ENCODE measurements at regions not wholly inside any gene's neighbourhood (a gene's known extent, or its start where the extent isn't known, plus 50 kb on each side); places are given as distances from the start of the nearest gene placed in this dataset.

DNA sequence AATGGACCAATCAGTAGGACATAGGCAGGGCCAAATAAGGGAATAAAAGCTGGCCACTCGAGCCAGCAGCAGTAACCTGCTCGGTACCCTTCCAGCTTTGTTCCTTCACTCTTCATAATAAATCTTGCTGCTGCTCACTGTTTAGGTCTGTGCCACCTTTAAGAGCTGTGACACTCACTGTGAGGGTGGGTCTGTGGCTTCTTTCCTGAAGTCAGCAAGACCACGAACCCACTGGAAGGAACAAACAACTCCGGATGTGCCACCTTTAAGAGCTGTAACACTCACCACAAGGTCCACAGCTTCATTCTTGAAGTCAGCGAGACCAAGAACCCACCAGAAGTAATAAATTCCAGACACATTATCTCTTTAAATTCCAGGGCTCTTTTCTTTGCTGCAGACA is 1922.3 kb upstream of the PCDH20 start:
- H3K27me3 ChIP-seq (replicated peaks; ENCODE audit: control insufficient read depth, insufficient read depth, low read length, poor library complexity, severe bottlenecking): no peaks in the 10 kb centered on the region
- H3K27ac ChIP-seq (ENCODE audit: insufficient read depth, low read length, poor library complexity, severe bottlenecking): no peak overlapping the region
- no peaks in the 10 kb centered on the region for H3K9me3 ChIP-seq (ENCODE audit: control insufficient read depth, low read length)
- H3K36me3 ChIP-seq (ENCODE audit: control insufficient read depth, insufficient read depth, low read length): no peaks in the 10 kb centered on the region
- H3K4me1 ChIP-seq (ENCODE audit: control insufficient read depth, insufficient read depth, low read length, poor library complexity, severe bottlenecking): no peaks in the 10 kb centered on the region
- no peak overlapping the region for H3K4me3 ChIP-seq (ENCODE audit: insufficient read depth, low read depth, low read length, poor library complexity, severe bottlenecking)
- DNase-seq: no peak

DNA sequence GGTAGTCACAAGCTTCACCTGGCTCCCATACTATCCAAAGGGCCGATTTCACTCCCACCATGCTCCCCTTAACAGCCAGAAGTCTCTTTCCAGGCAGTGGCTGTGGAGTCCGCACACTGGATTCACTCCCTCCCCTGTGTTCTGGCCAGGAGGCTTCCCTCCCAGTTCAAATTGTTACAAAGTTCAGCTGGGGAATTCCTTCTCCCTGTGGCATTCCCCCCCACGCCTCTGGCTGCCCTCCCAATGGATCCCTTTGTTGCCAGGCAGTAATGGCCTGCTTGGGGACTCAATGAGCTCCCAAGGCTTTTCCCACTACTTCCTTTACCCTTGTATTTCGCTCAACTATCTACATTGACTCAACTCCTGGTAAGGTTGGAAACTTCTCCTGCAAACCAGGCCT is 1921.4 kb upstream of the PCDH20 start:
- no peak overlapping the region for H3K27ac ChIP-seq (ENCODE audit: insufficient read depth, low read length, poor library complexity, severe bottlenecking)
- no peaks in the 10 kb centered on the region for H3K36me3 ChIP-seq (ENCODE audit: control insufficient read depth, insufficient read depth, low read length)
- no peak for DNase-seq
- no peaks in the 10 kb centered on the region for H3K9me3 ChIP-seq (ENCODE audit: control insufficient read depth, low read length)
- no peak overlapping the region for H3K4me3 ChIP-seq (ENCODE audit: insufficient read depth, low read depth, low read length, poor library complexity, severe bottlenecking)
- no peaks in the 10 kb centered on the region for H3K4me1 ChIP-seq (ENCODE audit: control insufficient read depth, insufficient read depth, low read length, poor library complexity, severe bottlenecking)
- H3K27me3 ChIP-seq (replicated peaks; ENCODE audit: control insufficient read depth, insufficient read depth, low read length, poor library complexity, severe bottlenecking): no peaks in the 10 kb centered on the region

DNA sequence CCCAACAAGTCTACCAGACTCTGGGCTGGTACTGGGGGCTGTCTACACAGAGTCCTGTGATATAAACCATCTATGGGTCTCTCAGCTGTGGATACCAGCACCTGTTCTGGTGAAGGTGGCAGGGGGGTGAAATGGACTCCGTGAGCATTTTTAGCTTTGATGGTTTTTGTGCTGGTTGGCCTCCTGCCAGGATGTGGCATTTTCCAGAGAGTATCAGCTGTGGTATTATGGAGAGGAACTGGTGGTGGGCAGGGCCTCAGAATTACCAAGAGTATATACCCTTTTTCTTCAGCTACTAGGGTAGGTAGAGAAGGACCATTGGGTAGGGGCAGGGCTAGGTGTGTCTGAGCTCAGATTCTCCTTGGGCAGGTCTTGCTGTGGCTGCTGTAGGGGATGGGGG is 1920.9 kb upstream of the PCDH20 start:
- Histone ChIP-seq H3K4me3 (ENCODE audit: insufficient read depth, low read depth, low read length, poor library complexity, severe bottlenecking) (no peak overlapping the region), H3K27me3 (replicated peaks; ENCODE audit: control insufficient read depth, insufficient read depth, low read length, poor library complexity, severe bottlenecking) (no peaks in the 10 kb centered on the region), H3K36me3 (ENCODE audit: control insufficient read depth, insufficient read depth, low read length) (no peaks in the 10 kb centered on the region), H3K4me1 (ENCODE audit: control insufficient read depth, insufficient read depth, low read length, poor library complexity, severe bottlenecking) (no peaks in the 10 kb centered on the region), H3K27ac (ENCODE audit: insufficient read depth, low read length, poor library complexity, severe bottlenecking) (no peak overlapping the region), H3K9me3 (ENCODE audit: control insufficient read depth, low read length) (no peaks in the 10 kb centered on the region)
- no peak for DNase-seq

DNA sequence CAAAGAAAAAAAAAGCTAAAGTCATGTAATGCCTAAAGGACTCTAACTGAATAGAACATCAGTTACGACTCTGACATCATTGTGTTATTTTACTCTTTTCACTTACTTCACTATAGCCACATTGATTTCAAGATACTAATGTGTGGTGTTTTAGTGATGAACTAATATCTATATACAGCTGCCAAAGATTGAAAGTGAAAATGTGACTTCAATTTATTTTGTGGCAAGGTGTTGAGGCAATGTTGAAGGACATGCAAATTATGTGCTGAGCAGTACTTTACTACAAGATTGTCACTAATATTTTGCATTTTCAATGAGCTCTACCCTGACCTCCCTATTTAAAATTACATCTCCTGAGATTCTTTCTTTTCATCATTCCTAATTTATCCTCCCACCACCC is 1911.9 kb upstream of the PCDH20 start:
- DNase-seq: no peak

DNA sequence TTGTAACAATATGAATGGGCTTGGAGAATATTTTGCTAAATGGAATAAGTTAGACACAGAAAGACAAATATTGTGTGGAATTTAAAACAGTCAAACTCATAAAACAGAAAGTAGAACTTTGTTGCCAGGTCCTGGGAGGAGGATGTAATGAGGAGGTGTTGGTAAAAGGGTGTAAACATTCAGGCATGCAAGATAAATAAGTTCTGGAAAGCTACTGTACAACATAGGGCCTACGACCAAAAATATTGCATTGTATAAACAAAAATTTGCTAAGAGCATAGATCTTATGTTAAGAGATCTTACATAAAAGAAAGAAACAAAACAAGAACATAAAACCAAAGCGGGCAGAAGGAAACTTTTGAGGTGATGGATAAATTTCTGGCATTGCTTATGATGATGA is 1907.8 kb upstream of the PCDH20 start:
- H3K27ac ChIP-seq (ENCODE audit: insufficient read depth, low read length, poor library complexity, severe bottlenecking): no peak overlapping the region
- H3K4me1 ChIP-seq (ENCODE audit: control insufficient read depth, insufficient read depth, low read length, poor library complexity, severe bottlenecking): no peaks in the 10 kb centered on the region
- H3K27me3 ChIP-seq (replicated peaks; ENCODE audit: control insufficient read depth, insufficient read depth, low read length, poor library complexity, severe bottlenecking): no peaks in the 10 kb centered on the region
- H3K4me3 ChIP-seq (ENCODE audit: insufficient read depth, low read depth, low read length, poor library complexity, severe bottlenecking): no peak overlapping the region
- H3K36me3 ChIP-seq (ENCODE audit: control insufficient read depth, insufficient read depth, low read length): no peaks in the 10 kb centered on the region
- no peaks in the 10 kb centered on the region for H3K9me3 ChIP-seq (ENCODE audit: control insufficient read depth, low read length)
- no peak for DNase-seq

More for the DNA sequence above, 1911.9 kb upstream of the PCDH20 start:
- Histone ChIP-seq H3K4me1 (ENCODE audit: control insufficient read depth, insufficient read depth, low read length, poor library complexity, severe bottlenecking) (no peaks in the 10 kb centered on the region), H3K27ac (ENCODE audit: insufficient read depth, low read length, poor library complexity, severe bottlenecking) (no peak overlapping the region), H3K4me3 (ENCODE audit: insufficient read depth, low read depth, low read length, poor library complexity, severe bottlenecking) (no peak overlapping the region), H3K36me3 (ENCODE audit: control insufficient read depth, insufficient read depth, low read length) (no peaks in the 10 kb centered on the region), H3K9me3 (ENCODE audit: control insufficient read depth, low read length) (no peaks in the 10 kb centered on the region), H3K27me3 (replicated peaks; ENCODE audit: control insufficient read depth, insufficient read depth, low read length, poor library complexity, severe bottlenecking) (no peaks in the 10 kb centered on the region)

DNA sequence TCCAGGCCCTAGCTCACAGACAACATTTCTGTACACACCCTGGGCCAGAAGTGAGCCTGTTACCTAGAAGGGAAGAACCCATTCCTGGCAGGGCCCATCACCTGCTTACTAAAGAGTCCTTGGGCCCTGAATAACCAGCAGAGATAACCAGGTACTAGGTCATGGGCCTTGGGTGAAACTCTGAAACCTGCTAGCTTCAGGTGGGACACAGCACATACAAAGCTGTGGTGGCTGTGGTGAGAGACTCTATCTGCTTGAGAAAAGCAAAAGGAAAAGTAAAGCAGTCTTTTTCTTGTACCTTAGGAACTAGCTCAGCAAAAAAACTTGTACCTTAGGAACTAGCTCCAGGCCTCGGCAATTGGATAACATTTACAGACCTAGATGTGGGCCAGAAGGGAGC is 1895.9 kb upstream of the PCDH20 start:
- H3K27ac ChIP-seq (ENCODE audit: insufficient read depth, low read length, poor library complexity, severe bottlenecking): no peak overlapping the region
- DNase-seq: no peak

DNA sequence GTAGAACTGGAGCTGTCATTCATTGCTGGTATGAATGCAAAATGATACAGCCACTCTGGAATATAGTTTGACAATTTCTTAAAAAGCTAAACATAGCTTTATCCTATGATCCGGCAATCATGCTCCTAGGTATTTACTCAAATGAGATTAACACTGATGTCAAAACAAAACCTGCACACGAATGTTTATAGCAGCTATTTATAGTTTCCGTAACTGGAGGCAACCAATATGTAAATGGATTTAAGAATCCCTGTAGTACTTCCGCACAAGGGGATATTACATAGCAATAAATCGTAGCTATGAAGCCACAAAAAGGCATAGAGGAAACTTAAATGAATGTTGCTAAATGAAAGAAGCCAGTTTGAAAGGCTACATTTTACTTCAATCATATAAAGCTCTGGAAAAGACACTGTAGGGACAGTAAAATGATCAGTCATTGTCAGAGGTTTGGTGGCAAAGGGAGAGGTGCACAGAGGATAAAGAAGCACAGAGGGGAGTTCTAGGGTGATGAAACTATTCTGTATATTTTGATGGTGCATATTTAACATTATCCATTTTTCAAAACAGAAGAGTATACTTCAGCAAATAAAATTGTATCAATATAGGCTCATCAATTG is 1893.0 kb upstream of the PCDH20 start:
- Histone ChIP-seq H3K9me3 (ENCODE audit: control insufficient read depth, low read length) (no peaks in the 10 kb centered on the region), H3K4me1 (ENCODE audit: control insufficient read depth, insufficient read depth, low read length, poor library complexity, severe bottlenecking) (no peaks in the 10 kb centered on the region), H3K27me3 (replicated peaks; ENCODE audit: control insufficient read depth, insufficient read depth, low read length, poor library complexity, severe bottlenecking) (no peaks in the 10 kb centered on the region), H3K4me3 (ENCODE audit: insufficient read depth, low read depth, low read length, poor library complexity, severe bottlenecking) (no peak overlapping the region), H3K36me3 (ENCODE audit: control insufficient read depth, insufficient read depth, low read length) (no peaks in the 10 kb centered on the region), H3K27ac (ENCODE audit: insufficient read depth, low read length, poor library complexity, severe bottlenecking) (no peak overlapping the region)
- DNase-seq: no peak

More for the DNA sequence above, 1895.9 kb upstream of the PCDH20 start:
- Histone ChIP-seq H3K27me3 (replicated peaks; ENCODE audit: control insufficient read depth, insufficient read depth, low read length, poor library complexity, severe bottlenecking) (no peaks in the 10 kb centered on the region), H3K4me1 (ENCODE audit: control insufficient read depth, insufficient read depth, low read length, poor library complexity, severe bottlenecking) (no peaks in the 10 kb centered on the region), H3K4me3 (ENCODE audit: insufficient read depth, low read depth, low read length, poor library complexity, severe bottlenecking) (no peak overlapping the region), H3K36me3 (ENCODE audit: control insufficient read depth, insufficient read depth, low read length) (no peaks in the 10 kb centered on the region), H3K9me3 (ENCODE audit: control insufficient read depth, low read length) (no peaks in the 10 kb centered on the region)

DNA sequence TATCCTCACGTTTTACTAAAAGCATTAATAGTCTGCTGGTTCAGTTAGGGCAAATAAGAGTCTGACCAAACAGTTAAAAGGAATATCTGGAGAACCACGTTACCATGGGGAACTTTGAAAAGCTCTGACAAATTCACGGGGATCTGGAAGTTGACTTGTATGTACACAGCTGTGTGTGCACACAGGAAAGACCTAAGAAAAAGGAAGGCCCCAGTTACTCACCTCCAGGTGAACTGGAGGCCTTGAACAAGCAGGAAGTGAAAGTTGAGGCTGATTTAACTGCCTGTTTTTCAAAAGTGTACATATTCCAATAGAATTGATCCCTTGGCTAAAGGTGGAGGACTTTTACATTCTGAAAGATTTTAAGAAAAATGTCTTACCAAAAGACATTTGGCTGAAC is 1891.6 kb upstream of the PCDH20 start:
- Histone ChIP-seq H3K4me1 (ENCODE audit: control insufficient read depth, insufficient read depth, low read length, poor library complexity, severe bottlenecking) (no peaks in the 10 kb centered on the region), H3K27ac (ENCODE audit: insufficient read depth, low read length, poor library complexity, severe bottlenecking) (no peak overlapping the region), H3K36me3 (ENCODE audit: control insufficient read depth, insufficient read depth, low read length) (no peaks in the 10 kb centered on the region), H3K27me3 (replicated peaks; ENCODE audit: control insufficient read depth, insufficient read depth, low read length, poor library complexity, severe bottlenecking) (no peaks in the 10 kb centered on the region), H3K4me3 (ENCODE audit: insufficient read depth, low read depth, low read length, poor library complexity, severe bottlenecking) (no peak overlapping the region), H3K9me3 (ENCODE audit: control insufficient read depth, low read length) (no peaks in the 10 kb centered on the region)
- no peak for DNase-seq

DNA sequence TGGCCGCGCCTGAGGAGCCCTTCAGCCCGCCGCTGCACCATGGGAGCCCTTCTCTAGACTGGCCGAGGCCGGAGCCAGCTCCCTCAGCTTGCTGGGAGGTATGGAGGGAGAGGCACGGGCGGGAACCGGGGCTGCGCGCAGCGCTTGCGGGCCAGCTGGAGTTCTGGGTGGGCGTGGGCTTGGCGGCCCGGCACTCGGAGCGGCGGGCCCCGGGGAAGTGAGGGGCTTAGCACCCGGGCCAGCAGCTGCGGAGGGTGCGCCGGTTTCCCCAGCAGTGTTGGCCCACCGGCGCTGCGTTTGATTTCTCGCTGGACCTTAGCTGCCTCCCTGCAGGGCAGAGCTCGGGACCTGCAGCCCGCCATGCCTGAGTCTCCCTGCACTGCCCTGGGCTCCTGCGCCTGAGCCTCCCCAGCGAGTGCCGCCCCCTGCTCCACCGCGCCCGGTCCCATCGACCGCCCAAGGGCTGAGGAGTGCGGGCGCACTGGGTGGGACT is 1890.0 kb upstream of the PCDH20 start:
- H3K27ac ChIP-seq (ENCODE audit: insufficient read depth, low read length, poor library complexity, severe bottlenecking): no peak overlapping the region
- H3K9me3 ChIP-seq (ENCODE audit: control insufficient read depth, low read length): no peaks in the 10 kb centered on the region
- H3K4me1 ChIP-seq (ENCODE audit: control insufficient read depth, insufficient read depth, low read length, poor library complexity, severe bottlenecking): no peaks in the 10 kb centered on the region
- no peak for DNase-seq
- no peaks in the 10 kb centered on the region for H3K36me3 ChIP-seq (ENCODE audit: control insufficient read depth, insufficient read depth, low read length)
- H3K27me3 ChIP-seq (replicated peaks; ENCODE audit: control insufficient read depth, insufficient read depth, low read length, poor library complexity, severe bottlenecking): no peaks in the 10 kb centered on the region
- no peak overlapping the region for H3K4me3 ChIP-seq (ENCODE audit: insufficient read depth, low read depth, low read length, poor library complexity, severe bottlenecking)

DNA sequence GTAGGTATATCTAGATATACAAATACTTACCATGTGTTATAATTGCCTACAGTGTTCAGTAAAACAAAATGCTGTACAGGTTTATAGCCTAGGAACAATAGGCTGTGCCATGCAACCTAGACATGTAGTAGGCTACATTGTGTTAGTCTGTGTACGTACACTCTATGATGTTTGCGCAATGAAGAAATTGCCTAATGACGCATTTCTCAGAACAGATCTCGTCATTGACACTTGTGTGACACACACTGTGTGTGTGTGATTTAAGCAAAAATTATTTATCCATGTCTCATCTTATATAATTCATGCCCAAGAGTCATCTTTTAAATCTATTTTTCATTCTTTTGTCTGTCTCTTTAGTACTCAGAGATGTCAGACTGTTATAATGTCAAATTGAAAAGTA is 1888.8 kb upstream of the PCDH20 start:
- Histone ChIP-seq H3K4me3 (ENCODE audit: insufficient read depth, low read depth, low read length, poor library complexity, severe bottlenecking) (no peak overlapping the region), H3K27me3 (replicated peaks; ENCODE audit: control insufficient read depth, insufficient read depth, low read length, poor library complexity, severe bottlenecking) (no peaks in the 10 kb centered on the region), H3K9me3 (ENCODE audit: control insufficient read depth, low read length) (no peaks in the 10 kb centered on the region), H3K36me3 (ENCODE audit: control insufficient read depth, insufficient read depth, low read length) (no peaks in the 10 kb centered on the region), H3K27ac (ENCODE audit: insufficient read depth, low read length, poor library complexity, severe bottlenecking) (no peak overlapping the region), H3K4me1 (ENCODE audit: control insufficient read depth, insufficient read depth, low read length, poor library complexity, severe bottlenecking) (no peaks in the 10 kb centered on the region)
- DNase-seq: no peak

All from effector memory CD4-positive, alpha-beta T cell (primary cell).